HG02798 (cell line): ENCODE measurements at regions not wholly inside any gene's neighbourhood (a gene's known extent, or its start where the extent isn't known, plus 50 kb on each side); places are given as distances from the start of the nearest gene placed in this dataset.
"Not testable (repeated sequence)": the region's sequence is repeated elsewhere in the genome, so short reads cannot be mapped to it uniquely, and the experiment has no call there.

Experiments used
- ATAC-seq: cut with Tn5 transposase; IDR thresholded peaks from one replicate; pipeline ENCODE4 v1.9.1; 2021; ENCODE audit warnings: mild to moderate bottlenecking; ENCODE audit not compliant: unreplicated experiment, poor library complexity

DNA sequence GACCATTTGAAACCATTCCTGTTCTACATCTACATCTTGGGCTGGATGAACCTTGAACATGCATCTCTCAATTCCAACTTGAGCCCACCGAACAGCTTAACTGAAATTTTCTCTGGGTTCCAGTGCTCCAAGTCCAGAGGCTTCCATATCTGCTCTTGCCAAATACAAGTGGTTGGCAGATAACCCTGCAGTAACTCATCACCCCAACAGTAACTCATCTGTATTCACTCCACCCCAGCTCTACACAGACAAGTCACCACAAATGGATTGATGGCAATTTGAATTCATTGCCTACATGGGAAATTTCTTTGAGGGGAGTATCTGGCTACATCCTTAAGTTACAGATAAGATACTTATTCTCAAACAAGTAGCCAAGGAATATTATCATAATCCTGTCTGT lies 502.4 kb upstream of the TNP1 start:
- ATAC-seq, result no peak

DNA sequence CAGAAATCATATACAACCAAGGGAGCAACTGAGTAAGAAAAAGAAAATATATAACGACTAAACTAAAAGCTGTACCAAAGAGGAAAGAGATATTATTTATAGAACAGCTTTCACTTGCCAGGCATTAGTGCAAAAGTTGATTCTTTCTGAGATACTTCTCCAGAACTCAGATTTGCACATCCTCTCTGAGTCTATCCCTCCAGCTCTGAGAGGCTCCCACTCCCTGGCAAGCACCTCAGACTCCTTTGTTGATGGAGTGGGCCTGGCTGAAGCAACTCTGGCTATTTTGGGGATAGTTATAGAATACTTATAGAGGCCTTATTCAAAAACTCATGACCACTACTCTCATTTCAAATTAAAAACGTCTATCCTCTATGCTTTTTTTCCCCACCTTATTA lies 501.6 kb upstream of the TNP1 start:
- ATAC-seq, result no peak

DNA sequence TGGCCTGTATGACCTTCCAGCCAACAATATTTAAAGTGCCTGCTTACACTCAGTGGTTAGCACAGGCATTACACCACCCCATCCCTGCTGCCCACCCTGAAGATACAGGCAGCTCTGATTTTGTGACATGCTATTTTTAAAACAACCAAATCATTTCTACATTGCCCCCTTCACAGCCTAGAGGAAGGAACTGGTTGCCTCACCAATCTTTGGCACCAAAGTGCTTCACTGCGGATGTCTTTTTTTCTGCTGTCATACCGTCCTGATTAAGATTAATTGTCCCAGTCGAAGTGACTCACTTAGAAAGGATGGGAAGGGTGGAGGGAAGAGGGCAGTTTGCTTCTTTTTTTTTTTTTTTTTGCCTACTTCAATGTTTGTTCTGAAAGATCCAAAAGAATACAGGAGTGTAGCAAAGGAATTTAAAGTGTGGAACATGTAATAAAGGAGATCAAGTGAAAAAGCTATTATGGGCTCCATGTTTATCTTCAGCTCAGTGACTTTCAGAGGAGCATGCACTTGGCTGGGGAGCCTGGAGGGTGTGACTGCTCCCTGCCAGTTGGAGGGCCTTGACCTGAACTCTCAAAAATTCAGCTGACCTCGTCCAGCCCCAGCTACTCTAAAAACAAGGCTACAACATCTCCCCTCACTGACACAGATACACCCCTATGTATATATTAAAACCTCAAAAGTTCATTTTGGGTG lies 501.1 kb upstream of the TNP1 start:
- ATAC-seq, result no peak

DNA sequence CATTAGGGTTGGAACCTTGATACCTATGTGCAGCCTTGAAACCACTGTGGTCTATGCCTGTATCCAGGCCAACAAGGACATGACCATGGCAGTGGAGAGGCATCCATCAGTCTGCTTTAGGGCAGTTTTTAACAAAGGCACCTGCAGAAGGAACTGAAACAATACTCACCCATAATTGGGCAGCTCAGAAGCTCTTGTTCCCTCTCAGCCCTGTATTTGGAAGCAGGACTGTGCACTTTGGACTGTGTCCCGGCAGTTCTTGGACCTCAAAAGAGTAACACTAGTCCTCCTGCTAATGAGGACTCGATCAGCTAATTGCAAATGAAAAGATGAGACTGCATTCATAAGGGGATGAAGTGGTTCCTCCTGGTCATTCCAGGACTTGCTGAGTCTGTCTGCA lies 500.2 kb upstream of the TNP1 start:
- ATAC-seq, result no peak

DNA sequence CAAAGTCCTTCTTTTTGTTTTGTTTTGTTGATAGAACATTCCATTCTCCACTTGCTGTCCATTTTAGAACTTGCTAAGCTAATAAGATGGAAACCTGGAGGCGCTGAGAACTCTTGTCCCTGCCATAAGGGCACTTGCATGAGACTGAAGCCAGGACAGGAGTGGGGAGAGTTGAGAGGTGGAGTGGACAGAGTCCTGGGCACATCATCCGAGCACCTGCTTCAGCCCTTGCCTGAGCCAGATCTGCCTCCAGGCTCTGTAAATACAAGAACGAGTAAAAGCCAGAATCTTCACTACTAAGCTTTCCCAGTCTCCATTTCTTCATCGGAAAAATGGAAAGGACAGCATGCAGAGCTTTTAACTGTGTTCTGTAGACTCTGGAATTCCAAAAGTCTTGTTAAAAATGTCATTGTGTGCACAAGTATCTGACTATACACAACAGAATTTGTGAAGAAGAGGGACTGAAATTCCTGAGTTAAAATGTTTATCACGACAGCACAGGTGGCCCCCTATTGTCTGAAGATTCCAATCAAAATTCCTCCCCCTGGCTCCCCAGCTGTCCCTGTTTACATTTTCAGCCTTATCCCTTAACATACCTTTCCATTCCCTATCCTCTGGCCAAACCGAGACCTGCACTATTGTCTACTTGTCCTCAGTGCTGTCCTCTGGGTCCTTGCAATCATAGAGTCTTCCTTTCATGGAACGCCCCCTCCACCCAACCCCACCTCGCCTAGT lies 498.2 kb upstream of the TNP1 start:
- ATAC-seq, result no peak

DNA sequence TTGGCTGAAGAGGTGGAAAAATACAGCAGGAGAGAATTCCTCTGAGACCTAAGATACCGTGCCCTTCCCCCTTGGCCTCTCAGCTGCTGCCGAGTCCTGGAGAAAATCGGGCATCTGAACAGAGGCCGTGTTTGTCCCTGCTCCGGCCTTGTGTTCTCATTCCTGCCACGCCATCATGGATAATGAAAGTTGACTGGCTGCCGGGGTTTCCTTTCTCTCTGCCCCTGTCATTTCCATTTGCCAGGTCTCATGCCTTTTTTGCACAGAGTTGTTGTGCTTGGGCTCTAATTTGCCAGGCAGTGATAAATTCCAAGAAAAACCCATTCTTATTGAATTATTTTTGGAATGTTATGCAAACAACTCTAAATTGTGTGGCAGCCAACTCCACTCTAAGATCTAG lies 496.9 kb upstream of the TNP1 start:
- ATAC-seq, result no peak

DNA sequence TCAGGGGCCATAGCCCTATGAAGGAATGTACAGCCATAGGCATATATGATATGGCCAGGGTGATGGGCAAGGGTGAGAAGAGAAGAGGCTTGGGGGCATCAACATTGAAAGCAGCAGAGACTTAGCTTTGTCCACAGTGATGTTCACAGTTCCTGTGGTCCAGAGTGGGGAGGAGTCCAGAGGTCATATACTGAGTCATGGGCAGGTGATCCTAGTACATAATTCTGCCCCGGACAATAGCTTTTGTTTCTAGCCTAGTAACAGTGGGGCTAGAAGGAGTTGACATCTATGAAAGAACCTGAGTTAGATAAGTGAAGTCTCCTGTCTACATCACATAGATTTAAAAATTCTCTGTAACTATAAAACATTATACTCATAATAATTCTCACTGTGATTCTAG lies 496.3 kb upstream of the TNP1 start:
- no peak for ATAC-seq

DNA sequence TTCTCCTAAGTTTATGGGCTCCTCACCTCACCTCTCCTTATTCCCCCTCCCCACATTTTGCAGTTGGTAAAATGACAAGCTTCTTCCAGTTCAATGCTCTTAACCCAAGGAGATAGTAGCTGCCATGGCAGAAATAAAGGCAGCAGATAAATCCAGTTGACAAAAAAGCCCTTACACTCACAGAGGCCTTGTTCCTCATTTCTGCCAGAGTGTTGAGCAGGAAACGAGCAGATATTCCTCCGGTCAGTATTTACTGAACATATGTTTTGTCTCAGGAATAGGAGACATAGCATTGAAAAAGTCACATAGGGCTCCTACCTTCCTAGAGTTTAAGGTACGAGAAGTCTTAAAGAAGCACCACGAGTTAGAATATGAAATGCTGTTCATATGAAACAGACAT lies 493.7 kb upstream of the TNP1 start:
- ATAC-seq, result no peak

DNA sequence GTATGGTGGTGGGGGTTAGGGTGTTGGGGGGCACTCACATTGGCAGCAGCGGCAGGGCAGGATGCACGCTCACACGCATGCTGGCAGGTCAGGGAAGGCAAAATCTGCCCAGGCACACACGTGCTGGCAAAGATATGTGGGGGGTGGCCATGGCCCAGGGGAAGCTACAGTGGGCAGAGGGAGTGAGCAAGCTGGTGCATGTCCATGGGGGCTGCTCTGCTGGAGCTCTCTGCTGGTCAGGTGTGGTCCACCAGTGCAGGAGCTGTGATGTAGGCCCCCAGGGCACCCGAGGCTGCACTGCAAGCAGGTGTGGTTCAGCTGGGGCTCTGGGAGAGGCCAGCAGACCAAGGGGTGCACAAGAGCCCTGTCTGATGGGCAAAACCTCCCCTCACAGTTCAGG lies 491.5 kb upstream of the TNP1 start:
- no peak for ATAC-seq

DNA sequence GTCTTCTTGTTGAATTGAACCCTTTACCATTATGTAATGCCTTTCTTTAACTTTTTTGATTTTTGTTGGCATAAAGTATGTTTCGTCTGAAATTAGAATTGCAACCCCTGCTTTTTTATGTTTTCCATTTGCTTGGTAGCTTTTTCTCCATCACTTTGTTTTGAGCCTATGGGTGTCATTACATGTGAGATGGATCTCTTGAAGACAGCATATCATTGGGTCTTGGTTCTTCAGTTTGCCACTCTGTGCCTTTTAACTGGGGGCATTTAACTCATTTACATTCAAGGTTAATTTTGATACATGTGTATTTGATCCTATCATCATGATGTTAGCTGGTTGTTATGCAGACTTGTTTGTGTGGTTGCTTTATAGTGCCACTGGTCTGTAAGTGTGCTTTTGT lies 489.4 kb upstream of the TNP1 start:
- ATAC-seq, result no peak

DNA sequence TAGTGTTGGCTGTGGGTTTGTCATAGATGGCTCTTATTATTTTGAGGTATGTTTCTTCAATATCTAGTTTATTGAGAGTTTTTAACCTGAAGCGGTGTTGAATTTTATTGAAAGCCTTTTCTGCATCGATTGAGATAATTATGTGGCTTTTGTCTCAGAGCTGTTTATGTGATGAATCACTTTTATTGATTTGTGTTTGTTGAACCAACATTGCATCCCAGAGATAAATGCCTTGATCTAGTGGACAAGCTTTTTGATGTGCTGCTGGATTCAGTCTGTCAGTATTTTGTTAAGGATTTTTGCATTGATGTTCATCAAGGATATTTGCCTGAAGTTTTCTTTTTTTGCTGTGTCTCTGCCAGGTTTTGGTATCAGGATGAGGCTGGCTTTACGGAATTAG lies 487.8 kb upstream of the TNP1 start:
- not testable (repeated sequence) for ATAC-seq

DNA sequence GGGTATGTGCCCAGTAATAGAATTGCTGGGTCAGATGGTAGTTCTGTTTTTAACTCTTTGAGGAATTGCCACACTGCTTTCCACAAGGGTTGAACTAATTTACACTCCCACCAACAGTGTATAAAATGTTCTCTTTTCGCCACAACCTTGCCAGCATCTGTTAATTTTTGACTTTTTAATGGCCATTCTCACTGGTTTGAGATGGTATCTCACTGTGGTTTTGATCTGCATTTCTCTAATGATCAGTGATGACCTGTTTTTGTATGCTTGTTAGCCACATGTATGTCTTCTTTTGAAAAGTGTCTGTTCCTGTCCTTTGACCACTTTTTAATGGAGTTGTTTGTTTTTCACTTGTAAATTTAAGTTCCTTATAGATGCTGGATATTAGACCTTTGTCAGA lies 486.2 kb upstream of the TNP1 start:
- ATAC-seq, result not testable (repeated sequence)

DNA sequence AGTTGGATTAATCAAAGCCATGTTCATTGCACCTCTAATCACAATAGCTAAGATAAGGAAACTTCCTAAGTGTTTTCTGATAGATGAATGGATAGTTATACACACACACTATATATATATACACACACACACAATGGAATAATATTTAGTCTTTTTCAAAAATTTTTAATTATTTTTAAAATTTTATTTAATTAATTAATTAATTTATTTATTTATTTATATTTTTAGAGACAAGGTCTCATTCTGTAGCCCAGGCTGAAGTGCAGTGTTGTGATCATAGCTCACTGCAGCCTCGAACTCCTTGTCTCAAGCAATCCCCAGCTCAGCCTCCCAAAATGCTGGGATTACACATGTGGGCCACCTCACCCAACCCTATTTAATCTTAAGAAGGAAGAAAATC lies 481.0 kb upstream of the TNP1 start:
- ATAC-seq, result no peak

DNA sequence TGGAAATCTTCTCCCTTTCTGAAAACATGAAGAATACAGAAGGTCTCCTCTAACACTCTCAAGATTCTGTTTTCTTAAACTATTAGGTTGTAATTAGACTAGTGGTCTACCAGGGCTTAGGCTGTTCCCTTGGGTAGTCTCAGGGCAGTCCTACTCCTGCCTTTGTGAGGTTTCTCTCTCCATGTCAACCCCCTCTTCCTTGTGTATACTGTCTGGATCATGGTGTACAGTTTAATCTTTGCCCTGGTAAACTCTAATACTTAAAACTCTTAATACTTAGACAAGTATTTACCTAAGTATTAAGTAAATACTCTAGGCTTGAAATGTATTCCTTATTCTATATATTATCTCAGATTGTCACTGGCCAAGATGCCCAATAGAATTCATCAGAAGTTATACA lies 480.3 kb upstream of the TNP1 start:
- ATAC-seq, result no peak

DNA sequence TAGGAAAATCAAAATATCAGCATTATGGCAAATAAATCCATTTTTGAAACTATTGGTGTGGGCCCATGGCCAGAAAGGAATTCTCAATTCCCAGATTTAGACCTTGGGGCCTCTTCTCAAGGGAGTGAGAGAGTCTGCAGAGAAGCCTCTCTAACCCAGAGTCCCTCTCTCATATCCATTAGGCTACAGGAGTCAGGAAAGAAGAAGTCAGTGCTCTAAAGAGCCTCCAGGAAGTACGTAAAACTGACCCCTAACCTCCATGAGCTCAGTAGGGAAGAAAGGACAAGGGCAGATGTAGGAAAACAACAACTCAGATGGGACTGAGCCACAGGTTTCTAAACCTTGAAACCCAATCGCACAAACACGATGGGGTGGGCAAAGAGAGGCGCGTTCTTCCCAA lies 479.9 kb upstream of the TNP1 start:
- ATAC-seq, result no peak

DNA sequence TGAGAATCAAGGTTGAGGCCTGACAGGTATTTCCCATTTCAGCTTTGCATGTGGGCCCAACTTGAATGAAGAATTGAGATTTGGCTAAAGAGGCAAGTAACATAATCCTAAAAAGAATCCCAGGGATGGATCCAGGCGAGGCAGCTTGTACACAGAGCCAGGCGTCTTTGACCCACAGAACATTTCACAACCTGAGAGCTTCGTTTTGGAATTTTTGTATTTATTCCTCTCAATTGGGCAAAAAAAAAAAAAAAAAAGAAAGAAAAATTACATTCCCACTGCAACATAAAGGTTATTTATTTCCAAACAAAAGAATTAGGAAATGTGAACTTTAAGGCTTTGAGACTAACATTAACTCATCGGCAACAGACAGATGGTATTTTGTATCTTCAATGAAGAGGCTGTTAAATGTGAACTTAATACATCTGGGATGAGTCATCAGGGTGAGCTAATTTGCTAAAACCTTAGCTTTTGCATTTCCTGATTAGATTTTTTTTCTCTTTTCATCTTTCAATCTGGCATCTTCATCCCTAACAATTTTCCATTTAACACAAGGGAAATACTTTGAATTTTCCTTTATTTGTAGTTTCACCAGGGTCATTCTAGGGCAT lies 478.5 kb upstream of the TNP1 start:
- ATAC-seq, result no peak

DNA sequence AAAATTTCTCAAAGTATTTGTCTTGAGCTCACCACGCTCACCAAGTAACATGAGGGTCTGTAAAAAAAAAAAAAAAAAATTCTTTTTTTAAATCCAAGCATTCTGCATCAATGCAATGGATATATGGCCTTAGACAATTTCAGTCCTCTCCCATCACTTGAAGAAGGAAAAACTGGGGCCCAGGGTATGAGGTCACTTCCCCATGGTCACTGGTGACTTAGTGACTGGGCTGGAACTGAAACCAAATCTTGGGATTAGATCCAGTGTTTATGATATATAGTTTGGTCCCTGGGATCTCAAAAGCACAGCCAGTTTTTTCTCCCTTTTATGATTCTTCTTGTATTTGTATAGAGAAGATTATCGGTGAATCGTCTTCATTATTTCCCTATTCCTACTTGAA lies 477.9 kb upstream of the TNP1 start:
- ATAC-seq, result no peak

DNA sequence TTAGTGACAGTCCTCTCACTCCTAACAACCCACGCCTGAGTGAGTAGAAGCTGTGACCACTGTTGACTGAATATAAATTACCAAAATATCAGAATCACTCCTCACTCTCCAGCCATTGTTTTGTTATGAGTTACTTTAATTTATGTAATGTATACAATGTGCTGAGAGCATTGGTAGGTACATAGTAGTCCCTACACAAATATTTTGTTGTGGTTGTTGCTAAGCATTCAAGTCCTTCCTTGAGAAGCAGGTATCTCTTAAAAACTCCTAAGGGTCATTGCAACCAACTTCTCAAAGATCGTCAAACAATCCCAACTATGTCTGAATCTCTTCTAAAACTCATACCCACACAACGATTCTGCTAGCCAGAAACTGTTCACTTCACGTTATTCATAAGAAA lies 476.8 kb upstream of the TNP1 start:
- no peak for ATAC-seq

DNA sequence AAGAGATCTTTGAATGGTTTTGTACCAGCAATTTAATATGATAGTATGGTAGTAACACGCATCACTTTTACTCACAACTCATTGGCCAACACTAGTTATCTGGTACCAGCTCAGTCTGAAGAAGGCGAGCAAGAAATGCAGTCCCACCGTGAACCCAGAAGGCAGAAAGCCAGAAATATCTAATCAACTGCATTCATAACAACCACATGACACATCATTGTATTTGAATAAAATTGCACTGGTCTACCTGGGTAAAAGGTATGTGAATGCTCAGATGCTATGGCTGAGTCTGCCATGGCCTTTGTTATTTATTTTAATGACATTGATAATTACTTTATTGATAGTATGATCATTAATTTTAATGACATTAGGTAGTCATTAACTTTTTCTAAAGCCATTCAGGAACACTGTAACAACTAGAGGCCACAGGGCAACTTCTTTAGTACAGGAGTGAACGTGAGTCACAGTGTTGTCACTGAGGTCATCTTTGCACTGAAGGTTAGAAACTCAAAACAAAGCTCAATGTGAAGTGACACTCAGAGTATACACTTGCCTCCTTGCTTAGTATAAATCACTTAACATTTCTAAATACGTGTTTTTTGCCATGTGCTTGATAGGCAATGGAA lies 475.6 kb upstream of the TNP1 start:
- ATAC-seq, result no peak

DNA sequence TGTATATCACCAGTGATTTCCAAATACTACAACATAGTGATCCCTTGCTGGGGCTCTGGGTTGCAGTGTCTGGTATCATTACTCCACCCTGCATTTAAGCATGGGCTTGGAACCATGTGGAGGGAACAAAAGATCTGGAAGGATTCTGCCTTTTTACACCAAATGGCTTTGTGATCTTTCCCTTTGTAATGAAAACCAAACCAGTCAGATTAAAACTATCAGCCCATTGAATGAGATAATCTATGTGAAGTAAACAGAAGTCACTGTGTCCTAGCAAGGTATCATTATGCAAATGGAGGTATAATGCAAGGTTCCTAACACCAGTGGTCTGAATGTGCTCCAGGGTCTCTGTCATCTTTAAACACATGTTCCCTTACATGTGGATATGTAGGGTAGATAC lies 474.7 kb upstream of the TNP1 start:
- no peak for ATAC-seq

DNA sequence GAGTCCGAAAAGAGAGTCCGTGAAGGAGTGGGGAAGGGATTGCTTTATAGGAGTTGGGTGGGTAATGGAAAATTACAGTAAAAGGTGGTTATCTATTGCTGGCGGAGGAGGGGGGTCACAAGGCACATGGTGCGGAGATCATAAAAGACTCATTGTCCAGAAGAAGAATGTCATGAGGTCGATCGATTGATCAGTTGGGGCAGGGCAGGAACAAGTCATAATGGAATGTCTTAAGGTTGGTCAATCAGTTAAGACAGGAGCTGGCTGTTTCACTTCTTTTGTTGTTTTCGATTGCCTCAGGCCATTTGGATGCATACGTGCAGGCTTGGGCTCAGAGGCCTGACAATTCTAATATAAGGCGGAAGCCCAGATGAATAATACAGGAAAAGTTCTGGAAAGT lies 473.0 kb upstream of the TNP1 start:
- no peak for ATAC-seq
